Activated effector memory CD4-positive, alpha-beta T cell treated with anti-CD3 and anti-CD28 coated beads, Interleukin-2, amount 50 U/mL, for 16 hours (primary cell): ENCODE measurements at regions not wholly inside any gene's neighbourhood (a gene's known extent, or its start where the extent isn't known, plus 50 kb on each side); places are given as distances from the start of the nearest gene placed in this dataset.
"Not testable (repeated sequence)": the region's sequence is repeated elsewhere in the genome, so short reads cannot be mapped to it uniquely, and the experiment has no call there.

ENCODE experiments used
- DNase-seq: peaks from one replicate; pipeline ENCODE4 v3.0.0-alpha.2; 2020

- peak; percentile 67 for DNase-seq
Measured at GRCh38 chr9:62837254-62837911, 1647.5 kb downstream of the SPATA31A7 start.

GRCh38 chr9:62838024-62838718, 1648.3 kb downstream of the SPATA31A7 start:
- peak; percentile 97 for DNase-seq

- not testable (repeated sequence) for DNase-seq
Measured at GRCh38 chr9:62839168-62839567, 1649.3 kb downstream of the SPATA31A7 start.

GRCh38 chr9:62843145-62843544, 1653.3 kb downstream of the SPATA31A7 start:
- not testable (repeated sequence) for DNase-seq

GRCh38 chr9:62843706-62844290, 1654.0 kb downstream of the SPATA31A7 start:
- DNase-seq = not testable (repeated sequence)

- not testable (repeated sequence) for DNase-seq
Measured at GRCh38 chr9:62844681-62845185, 1654.9 kb downstream of the SPATA31A7 start.

- not testable (repeated sequence) for DNase-seq
Measured at GRCh38 chr9:62848258-62848657, 1658.4 kb downstream of the SPATA31A7 start.

GRCh38 chr9:62849991-62850390, 1660.2 kb downstream of the SPATA31A7 start:
- DNase-seq = not testable (repeated sequence)

- DNase-seq = not testable (repeated sequence)
Measured at GRCh38 chr9:62857280-62857679, 1667.4 kb downstream of the SPATA31A7 start.

GRCh38 chr9:62858240-62858639, 1668.4 kb downstream of the SPATA31A7 start:
- not testable (repeated sequence) for DNase-seq

GRCh38 chr9:62860939-62861860, 1671.4 kb downstream of the SPATA31A7 start:
- DNase-seq = peak; percentile 60

GRCh38 chr9:62862180-62862579, 1672.3 kb downstream of the SPATA31A7 start:
- DNase-seq = not testable (repeated sequence)

- DNase-seq = not testable (repeated sequence)
Measured at GRCh38 chr9:62863319-62863718, 1673.5 kb downstream of the SPATA31A7 start.

- not testable (repeated sequence) for DNase-seq
Measured at GRCh38 chr9:62863867-62864266, 1674.0 kb downstream of the SPATA31A7 start.

GRCh38 chr9:62864481-62865469, 1674.9 kb downstream of the SPATA31A7 start:
- peak; percentile 61 for DNase-seq

GRCh38 chr9:62869061-62869460, 1679.2 kb downstream of the SPATA31A7 start:
- DNase-seq = not testable (repeated sequence)

- DNase-seq = not testable (repeated sequence)
Measured at GRCh38 chr9:62871765-62872164, 1681.9 kb downstream of the SPATA31A7 start.

- peak; percentile 61 for DNase-seq
Measured at GRCh38 chr9:62874213-62874612, 1684.4 kb downstream of the SPATA31A7 start.

GRCh38 chr9:62874745-62875599, 1685.1 kb downstream of the SPATA31A7 start:
- not testable (repeated sequence) for DNase-seq

- not testable (repeated sequence) for DNase-seq
Measured at GRCh38 chr9:62877552-62877951, 1687.7 kb downstream of the SPATA31A7 start.
